ENCODE measurements at regions not wholly inside any gene's neighbourhood (a gene's known extent, or its start where the extent isn't known, plus 50 kb on each side); places are given as distances from the start of the nearest gene placed in this dataset.

- no peak for TF ChIP-seq JUND (IDR thresholded peaks at IDR 0.05; ENCODE audit: low read depth)
- in situ Hi-C loops (cut with HindIII; ENCODE audit: low pct_unique_long_range_greater_than_20kb, low sequenced_read_pairs) = no loop called here
- no peak for DNase-seq (ENCODE audit: low read depth in 1 of 2, low spot score in 1 of 2)
Observed at GRCh38 chr17:36722903-36723263, 121.5 kb downstream of the MRM1 start.

GRCh38 chr17:36723459-36724025 is 122.2 kb downstream of the MRM1 start:
- no peak for DNase-seq (ENCODE audit: low read depth in 1 of 2, low spot score in 1 of 2)
- in situ Hi-C loops (cut with HindIII; ENCODE audit: low pct_unique_long_range_greater_than_20kb, low sequenced_read_pairs) = no loop called here
- no peak for TF ChIP-seq JUND (IDR thresholded peaks at IDR 0.05; ENCODE audit: low read depth)

DNA sequence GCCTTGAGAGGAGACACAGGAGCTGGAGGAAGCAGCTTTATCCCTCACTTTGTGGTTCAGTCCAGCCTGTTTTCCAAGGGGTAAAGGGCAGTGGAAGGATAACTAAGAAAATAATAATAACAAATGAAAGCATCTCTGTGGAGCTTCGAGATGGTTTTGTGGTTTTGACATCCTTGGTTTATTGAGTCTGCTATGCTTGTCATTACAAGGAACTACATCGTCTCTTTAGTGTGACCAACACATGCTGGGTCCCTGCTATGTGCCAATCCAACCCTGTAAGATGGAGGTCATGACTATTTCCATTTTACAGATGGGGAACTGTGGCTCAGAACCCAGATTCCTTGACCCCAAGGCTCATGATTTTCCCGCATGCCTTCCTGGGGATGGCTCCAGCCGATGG is 124.8 kb downstream of the MRM1 start:
- no peak for TF ChIP-seq JUND (IDR thresholded peaks at IDR 0.05; ENCODE audit: low read depth)
- in situ Hi-C loops (cut with HindIII; ENCODE audit: low pct_unique_long_range_greater_than_20kb, low sequenced_read_pairs) = no loop called here
- DNase-seq (ENCODE audit: low read depth in 1 of 2, low spot score in 1 of 2) = no peak

GRCh38 chr17:36727052-36727451 is 125.7 kb downstream of the MRM1 start:
- no peak for DNase-seq (ENCODE audit: low read depth in 1 of 2, low spot score in 1 of 2)
- in situ Hi-C loops (cut with HindIII; ENCODE audit: low pct_unique_long_range_greater_than_20kb, low sequenced_read_pairs) = no loop called here
- TF ChIP-seq JUND (IDR thresholded peaks at IDR 0.05; ENCODE audit: low read depth) = no peak

DNA sequence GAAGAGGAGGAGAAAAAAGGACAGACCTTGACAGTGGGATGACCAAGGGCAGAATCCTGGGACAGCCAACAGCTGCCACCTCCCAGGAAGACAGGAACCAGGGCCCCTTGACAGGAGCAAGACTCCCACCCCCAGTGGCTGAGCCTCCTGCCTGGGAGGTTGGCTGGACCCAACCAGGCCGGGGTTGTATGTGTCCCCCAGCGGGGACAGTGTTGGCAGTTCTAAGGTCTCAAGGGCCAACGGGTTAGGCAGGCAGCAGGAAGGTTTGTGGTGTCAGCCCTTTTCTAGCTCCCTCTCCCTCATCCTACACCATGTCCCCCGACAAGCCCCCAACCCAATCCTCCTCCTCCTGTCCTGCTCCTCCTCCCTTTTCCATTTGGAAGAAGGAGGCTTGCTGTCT is 126.2 kb downstream of the MRM1 start:
- no peak for DNase-seq (ENCODE audit: low read depth in 1 of 2, low spot score in 1 of 2)
- TF ChIP-seq JUND (IDR thresholded peaks at IDR 0.05; ENCODE audit: low read depth) = no peak
- in situ Hi-C loops (cut with HindIII; ENCODE audit: low pct_unique_long_range_greater_than_20kb, low sequenced_read_pairs) = no loop called here

DNA sequence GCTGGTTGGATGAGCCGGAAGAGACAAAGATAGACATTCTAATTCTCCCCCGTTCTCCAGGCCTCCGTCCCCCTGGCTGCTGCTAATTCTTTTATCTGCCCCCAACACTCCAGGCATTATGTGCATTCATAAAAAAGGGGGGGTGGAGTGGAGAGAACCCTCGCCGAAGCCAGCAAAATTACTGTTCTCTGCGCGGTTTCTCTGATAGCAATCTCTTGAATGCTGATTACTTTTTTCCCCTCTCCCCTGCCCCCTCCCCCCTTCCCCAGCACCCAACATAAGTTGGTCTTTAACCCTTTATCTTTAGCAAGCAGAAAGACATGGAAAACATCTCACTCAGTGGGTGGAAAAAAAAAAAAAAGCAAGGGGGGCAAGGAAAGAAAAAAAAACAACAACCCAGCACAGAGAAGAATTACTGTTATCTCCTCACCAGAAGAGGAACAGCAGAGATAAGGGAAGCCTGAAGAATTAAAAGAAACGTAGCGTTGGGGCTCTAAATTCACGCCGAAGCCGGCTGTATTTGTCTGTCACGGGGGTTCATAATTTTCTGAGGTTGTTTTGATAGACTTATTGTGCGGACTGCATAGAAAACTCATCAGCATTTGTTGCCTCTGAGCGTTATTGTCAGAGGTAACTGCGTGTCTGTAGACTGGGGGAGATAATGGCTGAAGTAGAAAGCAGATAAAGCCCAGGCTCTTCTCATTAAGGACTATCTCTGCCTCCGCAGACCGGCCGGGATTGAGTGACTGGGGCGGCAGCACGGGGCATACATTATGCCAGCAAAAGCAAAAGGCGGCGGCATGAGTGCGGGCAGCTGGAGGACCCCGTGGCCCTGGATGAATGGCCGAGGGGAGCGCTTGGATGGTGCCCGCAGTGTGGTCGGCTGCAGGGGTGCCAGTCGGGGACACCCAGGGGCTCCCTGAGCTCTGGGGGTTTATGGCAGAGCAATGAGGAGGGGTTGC is 126.9 kb downstream of the MRM1 start:
- in situ Hi-C loops (cut with HindIII; ENCODE audit: low pct_unique_long_range_greater_than_20kb, low sequenced_read_pairs) = no loop called here
- DNase-seq (ENCODE audit: low read depth in 1 of 2, low spot score in 1 of 2) = no peak
- no peak for TF ChIP-seq JUND (IDR thresholded peaks at IDR 0.05; ENCODE audit: low read depth)

- in situ Hi-C loops (cut with HindIII; ENCODE audit: low pct_unique_long_range_greater_than_20kb, low sequenced_read_pairs) = no loop called here
- no peak for TF ChIP-seq JUND (IDR thresholded peaks at IDR 0.05; ENCODE audit: low read depth)
- DNase-seq (ENCODE audit: low read depth in 1 of 2, low spot score in 1 of 2) = no peak
Observed at GRCh38 chr17:36730095-36730808, 128.9 kb downstream of the MRM1 start.

DNA sequence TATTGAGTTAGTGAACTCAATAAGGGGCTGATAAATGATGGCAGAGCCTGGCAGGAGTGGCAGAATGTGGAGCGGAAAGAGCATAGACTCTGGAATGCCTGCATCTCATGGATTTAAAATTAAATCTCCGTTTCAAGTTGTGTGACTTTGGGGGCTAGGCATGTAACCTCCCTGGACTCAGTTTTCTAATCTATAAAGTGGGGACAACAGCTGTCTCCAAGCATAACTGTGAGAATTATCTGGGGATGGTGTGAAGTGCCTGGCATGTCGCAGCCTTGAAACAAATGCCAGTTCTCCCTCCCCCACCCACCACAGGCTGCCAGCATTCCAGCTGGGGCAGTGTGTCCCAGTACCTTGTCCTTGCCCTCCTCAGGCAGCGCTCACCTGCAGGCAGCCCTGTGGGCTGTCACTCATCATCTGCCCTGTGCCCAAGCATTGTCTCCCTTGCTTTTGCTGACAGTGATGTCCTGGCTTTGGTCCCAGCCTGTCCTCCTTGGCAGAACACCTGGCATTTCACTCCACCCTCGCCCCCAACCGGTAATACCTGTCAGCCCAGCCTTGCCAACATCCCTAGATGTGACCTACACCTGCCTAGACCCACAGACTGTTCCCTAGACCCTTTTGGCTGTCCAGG is 129.6 kb downstream of the MRM1 start:
- peak; percentile 49 to 95 for DNase-seq (ENCODE audit: low read depth in 1 of 2, low spot score in 1 of 2)
- no peak for TF ChIP-seq JUND (IDR thresholded peaks at IDR 0.05; ENCODE audit: low read depth)
- in situ Hi-C loops (cut with HindIII; ENCODE audit: low pct_unique_long_range_greater_than_20kb, low sequenced_read_pairs) = no loop called here

- no peak for TF ChIP-seq JUND (IDR thresholded peaks at IDR 0.05; ENCODE audit: low read depth)
- in situ Hi-C loops (cut with HindIII; ENCODE audit: low pct_unique_long_range_greater_than_20kb, low sequenced_read_pairs) = no loop called here
- DNase-seq (ENCODE audit: low read depth in 1 of 2, low spot score in 1 of 2) = peak in 1 of 2 experiments; percentile 32
Observed at GRCh38 chr17:36731811-36732210, 130.4 kb downstream of the MRM1 start.

DNA sequence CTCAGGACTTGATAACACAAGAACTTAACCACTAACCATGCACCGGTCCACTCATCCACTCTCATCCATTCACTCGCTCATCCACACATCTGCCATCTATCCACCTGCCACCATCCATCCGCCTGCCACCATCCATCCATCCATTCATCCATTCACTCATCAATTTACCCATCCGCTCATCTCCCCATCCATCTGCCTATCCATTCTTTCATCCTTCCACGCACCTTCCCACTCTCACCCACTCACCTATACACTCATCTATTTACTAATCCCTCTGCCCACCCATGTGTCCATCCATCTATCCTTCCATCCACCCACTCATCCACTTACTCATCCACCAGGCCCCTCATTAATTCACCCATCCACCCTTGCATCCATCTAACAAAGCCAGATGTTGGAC is 131.0 kb downstream of the MRM1 start:
- DNase-seq (ENCODE audit: low read depth in 1 of 2, low spot score in 1 of 2) = no peak
- no peak for TF ChIP-seq JUND (IDR thresholded peaks at IDR 0.05; ENCODE audit: low read depth)
- in situ Hi-C loops (cut with HindIII; ENCODE audit: low pct_unique_long_range_greater_than_20kb, low sequenced_read_pairs) = no loop called here

DNA sequence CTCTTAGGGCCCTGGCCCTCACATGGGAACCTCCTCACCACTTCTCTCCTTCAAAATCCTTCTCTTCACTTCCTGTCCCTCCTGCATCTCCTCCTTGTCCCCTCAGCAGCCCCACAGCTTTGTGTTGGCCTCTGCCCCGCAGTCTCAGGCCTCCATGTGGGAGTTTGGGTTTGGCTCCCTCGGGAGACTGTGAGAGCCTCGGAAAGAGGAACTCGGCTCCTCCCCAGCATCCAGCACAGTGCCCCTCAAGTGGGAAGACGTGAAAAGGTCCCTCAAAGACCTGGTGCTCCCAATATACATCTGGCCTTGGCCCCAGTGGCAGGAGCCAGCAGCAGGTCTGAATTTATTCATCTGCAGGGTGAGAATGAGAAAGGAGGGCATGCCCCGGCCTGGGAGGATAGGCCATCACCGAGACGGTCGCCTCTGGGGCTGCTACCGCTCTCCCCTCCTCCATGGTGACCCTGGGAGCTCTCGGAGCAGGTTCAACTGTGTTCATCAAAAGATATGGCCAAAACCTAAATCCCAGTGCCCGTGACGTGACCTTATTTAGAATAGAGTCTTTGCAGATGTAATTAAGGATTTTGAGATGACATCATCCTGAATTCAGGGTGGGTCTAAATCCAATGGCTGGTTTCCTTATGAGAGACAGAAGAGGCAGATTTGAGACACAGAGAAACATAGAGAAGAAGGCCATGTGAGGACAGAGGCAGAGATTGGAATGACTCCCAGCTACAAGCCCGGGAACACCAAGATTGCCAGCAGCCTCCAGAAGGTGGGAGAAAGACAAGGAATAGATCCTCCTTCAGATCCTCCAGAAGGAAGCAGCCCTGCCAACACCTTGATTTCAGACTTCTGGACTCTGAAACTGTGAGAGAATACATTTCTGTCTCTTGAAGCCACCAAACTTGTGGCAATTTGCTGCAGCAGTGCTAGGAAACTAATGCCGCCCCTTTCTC is 135.1 kb downstream of the MRM1 start:
- no peak for TF ChIP-seq JUND (IDR thresholded peaks at IDR 0.05; ENCODE audit: low read depth)
- in situ Hi-C loops (cut with HindIII; ENCODE audit: low pct_unique_long_range_greater_than_20kb, low sequenced_read_pairs) = no loop called here
- no peak for DNase-seq (ENCODE audit: low read depth in 1 of 2, low spot score in 1 of 2)

DNA sequence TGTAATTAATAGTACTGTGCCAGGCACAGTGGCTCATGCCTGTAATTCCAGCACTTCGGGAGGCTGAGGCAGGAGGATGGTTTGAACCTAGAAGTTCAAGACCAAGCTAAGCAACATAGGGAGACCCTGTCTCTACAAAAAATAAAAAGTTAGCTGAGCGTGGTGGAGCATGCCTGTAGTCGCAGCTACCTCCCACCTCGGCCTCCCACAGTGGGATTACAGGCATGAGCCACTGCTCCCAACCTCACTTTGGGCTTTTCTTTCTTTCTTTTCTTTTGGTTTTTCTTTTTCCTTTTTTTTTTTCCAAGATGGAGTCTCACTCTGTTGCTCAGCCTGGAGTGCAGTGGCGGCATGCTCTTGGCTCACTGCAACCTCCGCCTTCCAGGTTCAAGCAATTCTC is 137.8 kb downstream of the MRM1 start:
- TF ChIP-seq JUND (IDR thresholded peaks at IDR 0.05; ENCODE audit: low read depth) = no peak
- no peak for DNase-seq (ENCODE audit: low read depth in 1 of 2, low spot score in 1 of 2)
- in situ Hi-C loops (cut with HindIII; ENCODE audit: low pct_unique_long_range_greater_than_20kb, low sequenced_read_pairs) = no loop called here

Data from T47D (cell line).